ENCODE measurements at regions not wholly inside any gene's neighbourhood (a gene's known extent, or its start where the extent isn't known, plus 50 kb on each side); places are given as distances from the start of the nearest gene placed in this dataset.

GRCh38 chr6:23246896-23247295, 677.5 kb downstream of the HDGFL1 start:
- H3K9me3 ChIP-seq (ENCODE audit: control insufficient read depth in 2 of 3, insufficient read depth in 1 of 3, low read length in 3 of 3), result no peaks in the 10 kb centered on the region
- H3K4me1 ChIP-seq (ENCODE audit: control insufficient read depth in 2 of 3, insufficient read depth in 2 of 3, low read depth in 1 of 3, low read length in 3 of 3), result no peaks in the 10 kb centered on the region
- H3K9ac ChIP-seq (ENCODE audit: low read length in 3 of 3), result no peak overlapping the region
- H3K36me3 ChIP-seq (ENCODE audit: control insufficient read depth in 2 of 3, insufficient read depth in 3 of 3, low read length in 3 of 3), result no peaks in the 10 kb centered on the region
- FAIRE-seq (no peak), DNase-seq (no peak)
- H3K27me3 ChIP-seq (ENCODE audit: control insufficient read depth, insufficient read depth, low read length), result no peaks in the 10 kb centered on the region
- intact Hi-C loops (cut with DNase I), result no loop called here
- TF ChIP-seq, protein P1, sequence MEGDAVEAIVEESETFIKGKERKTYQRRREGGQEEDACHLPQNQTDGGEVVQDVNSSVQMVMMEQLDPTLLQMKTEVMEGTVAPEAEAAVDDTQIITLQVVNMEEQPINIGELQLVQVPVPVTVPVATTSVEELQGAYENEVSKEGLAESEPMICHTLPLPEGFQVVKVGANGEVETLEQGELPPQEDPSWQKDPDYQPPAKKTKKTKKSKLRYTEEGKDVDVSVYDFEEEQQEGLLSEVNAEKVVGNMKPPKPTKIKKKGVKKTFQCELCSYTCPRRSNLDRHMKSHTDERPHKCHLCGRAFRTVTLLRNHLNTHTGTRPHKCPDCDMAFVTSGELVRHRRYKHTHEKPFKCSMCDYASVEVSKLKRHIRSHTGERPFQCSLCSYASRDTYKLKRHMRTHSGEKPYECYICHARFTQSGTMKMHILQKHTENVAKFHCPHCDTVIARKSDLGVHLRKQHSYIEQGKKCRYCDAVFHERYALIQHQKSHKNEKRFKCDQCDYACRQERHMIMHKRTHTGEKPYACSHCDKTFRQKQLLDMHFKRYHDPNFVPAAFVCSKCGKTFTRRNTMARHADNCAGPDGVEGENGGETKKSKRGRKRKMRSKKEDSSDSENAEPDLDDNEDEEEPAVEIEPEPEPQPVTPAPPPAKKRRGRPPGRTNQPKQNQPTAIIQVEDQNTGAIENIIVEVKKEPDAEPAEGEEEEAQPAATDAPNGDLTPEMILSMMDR (IDR thresholded peaks at IDR 0.05; ENCODE audit: borderline replicate concordance, extremely low read depth, insufficient read depth), result no peak
- no peak overlapping the region for H3K4me3 ChIP-seq (ENCODE audit: low read length in 3 of 3)
- no peak overlapping the region for H3K27ac ChIP-seq (ENCODE audit: low read depth in 2 of 2, low read length in 2 of 2)

DNA sequence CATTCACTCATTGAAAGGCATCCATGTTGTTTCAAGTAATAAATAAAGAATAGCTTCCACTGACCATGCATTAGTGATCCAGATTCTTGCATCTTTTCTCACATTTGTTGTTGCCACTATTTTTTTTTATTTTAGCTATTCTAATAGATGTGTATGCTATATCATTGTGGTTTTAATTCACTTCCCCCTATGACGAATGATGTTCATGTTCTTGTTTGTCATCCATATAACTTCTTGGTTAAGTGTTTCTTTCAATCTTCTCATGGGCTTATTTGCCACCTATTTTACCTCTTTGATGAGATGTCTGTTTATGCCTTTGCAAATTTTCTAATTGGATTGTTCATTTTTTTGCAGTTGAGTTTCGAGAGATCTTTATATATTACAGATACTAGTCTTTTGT, 681.2 kb downstream of the HDGFL1 start:
- FAIRE-seq, result no peak

GRCh38 chr6:23262864-23263263, 693.5 kb downstream of the HDGFL1 start:
- Histone ChIP-seq H3K9me3 (ENCODE audit: control insufficient read depth in 2 of 3, insufficient read depth in 1 of 3, low read length in 3 of 3) (peaks cover 0 to 5% (median 0%) of the 10 kb centered on the region in 3 donors), H3K27me3 (ENCODE audit: control insufficient read depth, insufficient read depth, low read length) (no peaks in the 10 kb centered on the region), H3K36me3 (ENCODE audit: control insufficient read depth in 2 of 3, insufficient read depth in 3 of 3, low read length in 3 of 3) (no peaks in the 10 kb centered on the region), H3K4me1 (ENCODE audit: control insufficient read depth in 2 of 3, insufficient read depth in 2 of 3, low read depth in 1 of 3, low read length in 3 of 3) (no peaks in the 10 kb centered on the region), H3K9ac (ENCODE audit: low read length in 3 of 3) (no peak overlapping the region), H3K4me3 (ENCODE audit: low read length in 3 of 3) (no peak overlapping the region), H3K27ac (ENCODE audit: low read depth in 2 of 2, low read length in 2 of 2) (no peak overlapping the region)
- TF ChIP-seq, protein P1 (IDR thresholded peaks at IDR 0.05; ENCODE audit: borderline replicate concordance, extremely low read depth, insufficient read depth), result no peak
- no peak for DNase-seq
- FAIRE-seq, result no peak
- intact Hi-C loops (cut with DNase I), result no loop called here

More for the DNA sequence above, 681.2 kb downstream of the HDGFL1 start:
- no peaks in the 10 kb centered on the region for H3K36me3 ChIP-seq (ENCODE audit: control insufficient read depth in 2 of 3, insufficient read depth in 3 of 3, low read length in 3 of 3)
- H3K27me3 ChIP-seq (ENCODE audit: control insufficient read depth, insufficient read depth, low read length), result no peaks in the 10 kb centered on the region
- no peak overlapping the region for H3K4me3 ChIP-seq (ENCODE audit: low read length in 3 of 3)
- H3K9me3 ChIP-seq (ENCODE audit: control insufficient read depth in 2 of 3, insufficient read depth in 1 of 3, low read length in 3 of 3), result no peaks in the 10 kb centered on the region
- no peaks in the 10 kb centered on the region for H3K4me1 ChIP-seq (ENCODE audit: control insufficient read depth in 2 of 3, insufficient read depth in 2 of 3, low read depth in 1 of 3, low read length in 3 of 3)
- H3K27ac ChIP-seq (ENCODE audit: low read depth in 2 of 2, low read length in 2 of 2), result no peak overlapping the region
- DNase-seq, result no peak
- intact Hi-C loops (cut with DNase I), result no loop called here
- H3K9ac ChIP-seq (ENCODE audit: low read length in 3 of 3), result no peak overlapping the region
- TF ChIP-seq, protein P1 (IDR thresholded peaks at IDR 0.05; ENCODE audit: borderline replicate concordance, extremely low read depth, insufficient read depth), result no peak

GRCh38 chr6:23265270-23265669, 695.9 kb downstream of the HDGFL1 start:
- Histone ChIP-seq H3K36me3 (ENCODE audit: control insufficient read depth in 2 of 3, insufficient read depth in 3 of 3, low read length in 3 of 3) (no peaks in the 10 kb centered on the region), H3K9me3 (ENCODE audit: control insufficient read depth in 2 of 3, insufficient read depth in 1 of 3, low read length in 3 of 3) (peaks cover 0 to 5% (median 0%) of the 10 kb centered on the region in 3 donors), H3K9ac (ENCODE audit: low read length in 3 of 3) (no peak overlapping the region), H3K27me3 (ENCODE audit: control insufficient read depth, insufficient read depth, low read length) (no peaks in the 10 kb centered on the region), H3K27ac (ENCODE audit: low read depth in 2 of 2, low read length in 2 of 2) (no peak overlapping the region), H3K4me1 (ENCODE audit: control insufficient read depth in 2 of 3, insufficient read depth in 2 of 3, low read depth in 1 of 3, low read length in 3 of 3) (no peaks in the 10 kb centered on the region), H3K4me3 (ENCODE audit: low read length in 3 of 3) (no peak overlapping the region)
- TF ChIP-seq, protein P1 (IDR thresholded peaks at IDR 0.05; ENCODE audit: borderline replicate concordance, extremely low read depth, insufficient read depth), result no peak
- intact Hi-C loops (cut with DNase I), result no loop called here
- FAIRE-seq, result no peak
- DNase-seq, result no peak
